Spleen (tissue), 7 donors: ENCODE measurements at regions not wholly inside any gene's neighbourhood (a gene's known extent, or its start where the extent isn't known, plus 50 kb on each side); places are given as distances from the start of the nearest gene placed in this dataset.

ENCODE experiments used
- POLR2A ChIP-seq, 3 donors: fragments of 450-650 bp; IDR thresholded peaks; one replicate each; pipeline ENCODE4 v1.5.1; 2017; ENCODE audit warnings: antibody characterized with exemption in 3 of 3, mild to moderate bottlenecking in 1 of 3
- TF ChIP-seq, protein P1 (sequence below), 11 experiments: fragments of 200-600 bp in 7 of 11; fragments of 450-650 bp in 4 of 11; sonication (generic) in 4 of 11; IDR thresholded peaks in 8 of 11; conservative IDR thresholded peaks in 3 of 11; 1 replicate in 7 of 11; 2 replicates in 4 of 11; pipeline versions ENCODE4 v1.4.0 to v1.8.0; 2016 to 2021; ENCODE audit warnings: antibody characterized with exemption in 11 of 11, inconsistent platforms in 4 of 11, mild to moderate bottlenecking in 1 of 11
- donor health status: DM: no; HTN: no; CAD: no; lungs with moderate emphysema.
- donor health status: DM: no; HTN: no; CAD: no.
- donor health status: DM: no; HTN: no; CAD: no.

DNA sequence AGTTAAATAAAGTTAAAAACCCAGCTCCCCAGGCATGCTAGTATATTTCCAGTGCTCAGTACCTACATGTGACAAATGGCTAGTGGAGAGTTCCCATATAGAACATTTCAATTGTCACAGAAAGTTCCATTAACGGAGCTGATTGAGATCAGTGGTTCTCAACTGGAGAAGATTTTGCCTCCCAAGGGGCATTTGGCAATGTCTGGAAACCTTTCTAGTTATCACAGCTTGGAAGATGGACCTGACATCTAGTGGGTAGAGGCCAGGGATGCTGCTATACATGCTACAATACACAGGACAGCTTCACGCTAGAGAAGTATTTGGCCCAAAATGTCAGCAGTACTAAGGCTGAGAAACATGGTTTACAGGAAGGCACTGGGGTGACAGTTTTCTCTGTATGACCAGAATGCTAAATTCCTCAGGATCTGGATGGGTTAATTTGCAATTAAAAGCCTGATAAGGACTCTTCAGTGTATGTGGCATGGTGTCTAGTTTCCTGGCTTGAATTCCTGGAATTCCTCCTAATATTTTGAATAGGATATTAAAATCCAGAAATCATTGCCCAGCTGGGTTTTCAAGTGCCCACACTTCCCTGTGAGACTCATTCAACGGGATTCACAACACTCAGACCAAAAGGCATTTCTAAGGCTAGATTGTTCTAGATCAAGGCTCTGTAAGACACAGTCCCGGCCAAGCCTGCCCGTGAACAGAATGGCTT, 84.7 kb upstream of the SALL4 start:
- TF ChIP-seq POLR2A (IDR thresholded peaks at IDR 0.05): no peak
- TF ChIP-seq, protein P1, sequence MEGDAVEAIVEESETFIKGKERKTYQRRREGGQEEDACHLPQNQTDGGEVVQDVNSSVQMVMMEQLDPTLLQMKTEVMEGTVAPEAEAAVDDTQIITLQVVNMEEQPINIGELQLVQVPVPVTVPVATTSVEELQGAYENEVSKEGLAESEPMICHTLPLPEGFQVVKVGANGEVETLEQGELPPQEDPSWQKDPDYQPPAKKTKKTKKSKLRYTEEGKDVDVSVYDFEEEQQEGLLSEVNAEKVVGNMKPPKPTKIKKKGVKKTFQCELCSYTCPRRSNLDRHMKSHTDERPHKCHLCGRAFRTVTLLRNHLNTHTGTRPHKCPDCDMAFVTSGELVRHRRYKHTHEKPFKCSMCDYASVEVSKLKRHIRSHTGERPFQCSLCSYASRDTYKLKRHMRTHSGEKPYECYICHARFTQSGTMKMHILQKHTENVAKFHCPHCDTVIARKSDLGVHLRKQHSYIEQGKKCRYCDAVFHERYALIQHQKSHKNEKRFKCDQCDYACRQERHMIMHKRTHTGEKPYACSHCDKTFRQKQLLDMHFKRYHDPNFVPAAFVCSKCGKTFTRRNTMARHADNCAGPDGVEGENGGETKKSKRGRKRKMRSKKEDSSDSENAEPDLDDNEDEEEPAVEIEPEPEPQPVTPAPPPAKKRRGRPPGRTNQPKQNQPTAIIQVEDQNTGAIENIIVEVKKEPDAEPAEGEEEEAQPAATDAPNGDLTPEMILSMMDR (IDR thresholded peaks at IDR 0.05 in 8 of 11, conservative IDR thresholded peaks at IDR 0.05 in 3 of 11): no peak
